ENCODE measurements at regions not wholly inside any gene's neighbourhood (a gene's known extent, or its start where the extent isn't known, plus 50 kb on each side); places are given as distances from the start of the nearest gene placed in this dataset.

- Histone ChIP-seq H3K9me3 (ENCODE audit: low read depth) (no peaks in the 10 kb centered on the region), H3K4me1 (ENCODE audit: low read depth) (no peaks in the 10 kb centered on the region), H3K4me3 (no peak overlapping the region), H3K27me3 (no peaks in the 10 kb centered on the region), H3K36me3 (no peaks in the 10 kb centered on the region), H3K27ac (no peak overlapping the region)
- TF ChIP-seq CTCF (IDR thresholded peaks at IDR 0.05; ENCODE audit: low read depth, low read length) = no peak
- no peak for DNase-seq (ENCODE audit: low read depth in 1 of 2, low spot score in 1 of 2)
Observed at GRCh38 chr16:14333361-14333760, 262.2 kb downstream of the MRTFB start.

- Histone ChIP-seq H3K36me3 (no peaks in the 10 kb centered on the region), H3K4me3 (no peak overlapping the region), H3K27me3 (no peaks in the 10 kb centered on the region), H3K9me3 (ENCODE audit: low read depth) (no peaks in the 10 kb centered on the region), H3K4me1 (ENCODE audit: low read depth) (peaks cover 5% of the 10 kb centered on the region), H3K27ac (no peak overlapping the region)
- no peak for TF ChIP-seq CTCF (IDR thresholded peaks at IDR 0.05; ENCODE audit: low read depth, low read length)
- DNase-seq (ENCODE audit: low read depth in 1 of 2, low spot score in 1 of 2) = no peak
Observed at GRCh38 chr16:14331020-14331419, 259.9 kb downstream of the MRTFB start.

GRCh38 chr16:14329727-14330350, 258.7 kb downstream of the MRTFB start:
- H3K9me3 ChIP-seq (ENCODE audit: low read depth) = no peaks in the 10 kb centered on the region
- H3K4me1 ChIP-seq (ENCODE audit: low read depth) = peaks cover 10% of the 10 kb centered on the region
- no peak overlapping the region for H3K4me3 ChIP-seq
- H3K27ac ChIP-seq = no peak overlapping the region
- TF ChIP-seq CTCF (IDR thresholded peaks at IDR 0.05; ENCODE audit: low read depth, low read length) = no peak
- no peaks in the 10 kb centered on the region for H3K36me3 ChIP-seq
- DNase-seq (ENCODE audit: low read depth in 1 of 2, low spot score in 1 of 2) = no peak
- no peaks in the 10 kb centered on the region for H3K27me3 ChIP-seq

GRCh38 chr16:14325502-14326401, 254.6 kb downstream of the MRTFB start:
- peak overlapping the region; percentile 15 for H3K27ac ChIP-seq
- no peak overlapping the region for H3K4me3 ChIP-seq
- H3K9me3 ChIP-seq (ENCODE audit: low read depth) = no peaks in the 10 kb centered on the region
- H3K27me3 ChIP-seq = no peaks in the 10 kb centered on the region
- TF ChIP-seq CTCF (IDR thresholded peaks at IDR 0.05; ENCODE audit: low read depth, low read length) = no peak
- H3K4me1 ChIP-seq (ENCODE audit: low read depth) = peaks cover 10% of the 10 kb centered on the region
- peak; percentile 28 to 73 for DNase-seq (ENCODE audit: low read depth in 1 of 2, low spot score in 1 of 2)
- H3K36me3 ChIP-seq = no peaks in the 10 kb centered on the region

GRCh38 chr16:14324581-14324980, 253.5 kb downstream of the MRTFB start:
- Histone ChIP-seq H3K4me3 (no peak overlapping the region), H3K4me1 (ENCODE audit: low read depth) (peaks cover 10% of the 10 kb centered on the region), H3K36me3 (no peaks in the 10 kb centered on the region), H3K9me3 (ENCODE audit: low read depth) (no peaks in the 10 kb centered on the region), H3K27me3 (no peaks in the 10 kb centered on the region), H3K27ac (no peak overlapping the region)
- TF ChIP-seq CTCF (IDR thresholded peaks at IDR 0.05; ENCODE audit: low read depth, low read length) = no peak
- peak; percentile 35 to 66 for DNase-seq (ENCODE audit: low read depth in 1 of 2, low spot score in 1 of 2)
